ENCODE measurements at regions not wholly inside any gene's neighbourhood (a gene's known extent, or its start where the extent isn't known, plus 50 kb on each side); places are given as distances from the start of the nearest gene placed in this dataset.
"Not testable (repeated sequence)": the region's sequence is repeated elsewhere in the genome, so short reads cannot be mapped to it uniquely, and the experiment has no call there.

GRCh38 chr11:34001557-34002064 lies 49.9 kb upstream of the CAPRIN1 start:
- DNase-seq (ENCODE audit: low read depth in 2 of 2): no peak

- DNase-seq (ENCODE audit: low read depth in 2 of 2): no peak
These were observed 52.1 kb upstream of the CAPRIN1 start for GRCh38 chr11:33999393-33999792.

- no peak for DNase-seq (ENCODE audit: low read depth in 2 of 2)
These were observed 53.8 kb upstream of the CAPRIN1 start for GRCh38 chr11:33997584-33998251.

- peak in 1 of 2 experiments; percentile 17 for DNase-seq (ENCODE audit: low read depth in 2 of 2)
These were observed 54.8 kb upstream of the CAPRIN1 start for GRCh38 chr11:33996498-33997454.

DNA sequence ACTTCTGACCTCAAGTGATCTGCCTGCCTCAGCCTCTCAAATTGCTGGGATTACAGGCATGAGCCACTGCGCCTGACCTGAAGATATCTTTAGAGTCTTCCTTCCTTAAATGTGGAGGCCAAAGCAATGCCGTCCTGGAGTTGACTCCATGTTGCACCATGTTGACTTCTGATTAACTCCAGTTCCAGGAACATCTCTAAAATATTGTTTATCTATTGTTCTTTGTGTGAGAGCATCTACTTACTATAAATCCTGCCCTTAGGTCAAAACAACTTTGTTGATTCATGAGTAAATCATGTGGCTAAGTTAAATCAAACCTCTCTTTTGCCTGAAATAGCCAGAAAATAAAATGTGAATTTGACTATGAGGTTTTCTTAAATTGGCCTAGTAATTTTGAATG lies 56.6 kb upstream of the CAPRIN1 start:
- no peak for DNase-seq (ENCODE audit: low read depth in 2 of 2)

DNA sequence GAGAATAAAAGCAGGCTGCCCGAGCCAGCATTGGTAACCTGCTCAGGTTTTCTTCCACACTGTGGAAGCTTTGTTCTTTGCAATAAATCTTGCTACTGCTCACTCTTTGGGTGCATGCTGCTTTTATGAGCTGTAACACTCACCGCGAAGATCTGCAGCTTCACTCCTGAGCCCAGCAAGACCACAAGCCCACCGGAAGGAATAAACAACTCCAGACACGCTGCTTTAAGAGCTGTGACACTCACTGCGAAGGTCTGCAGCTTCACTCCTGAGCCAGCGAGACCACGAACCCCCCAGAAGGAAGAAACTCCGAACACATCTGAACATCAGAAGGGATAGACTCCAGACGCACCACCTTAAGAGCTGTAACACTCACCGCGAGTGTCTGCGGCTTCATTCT lies 60.4 kb upstream of the CAPRIN1 start:
- not testable (repeated sequence) for DNase-seq (ENCODE audit: low read depth in 2 of 2)

GRCh38 chr11:33990131-33990530 lies 61.4 kb upstream of the CAPRIN1 start:
- DNase-seq (ENCODE audit: low read depth in 2 of 2): not testable (repeated sequence)

- DNase-seq (ENCODE audit: low read depth in 2 of 2): no peak
These were observed 62.1 kb upstream of the CAPRIN1 start for GRCh38 chr11:33989461-33989860.

DNA sequence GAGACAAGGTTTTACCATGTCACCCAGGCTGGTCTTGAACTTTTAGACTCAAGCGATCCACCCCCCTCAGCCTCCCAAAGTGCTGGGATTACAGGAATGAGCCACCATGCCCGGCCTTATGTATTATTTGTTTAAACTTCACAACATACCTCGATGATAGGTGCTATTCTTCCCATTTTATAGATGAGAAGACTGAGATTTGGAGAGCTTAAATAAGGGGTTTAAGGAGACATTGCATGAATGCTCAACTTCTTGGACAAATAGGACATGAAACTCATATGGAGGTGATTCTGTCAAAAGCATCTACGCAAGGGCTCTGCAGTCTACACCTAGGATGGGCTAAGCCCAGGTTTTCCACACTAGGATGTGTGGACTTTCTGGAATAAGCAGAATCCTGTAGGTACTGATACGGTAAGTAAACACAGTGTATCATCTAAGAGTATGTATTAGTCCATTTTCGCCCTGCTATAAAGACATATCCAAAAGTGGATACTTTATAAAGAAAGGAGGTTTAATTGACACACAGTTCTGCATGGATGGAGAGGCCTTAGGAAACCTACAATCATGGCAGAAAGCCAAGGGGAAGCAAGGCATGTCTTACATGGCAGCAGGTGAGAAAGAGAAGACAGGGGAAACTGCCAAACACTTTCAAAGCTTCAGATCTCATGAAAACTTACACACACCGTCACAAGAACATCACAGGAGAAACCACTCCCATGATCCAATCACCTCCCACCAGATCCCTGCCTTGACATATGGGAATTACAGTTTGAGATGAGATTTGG lies 62.8 kb upstream of the CAPRIN1 start:
- no peak for DNase-seq (ENCODE audit: low read depth in 2 of 2)

DNA sequence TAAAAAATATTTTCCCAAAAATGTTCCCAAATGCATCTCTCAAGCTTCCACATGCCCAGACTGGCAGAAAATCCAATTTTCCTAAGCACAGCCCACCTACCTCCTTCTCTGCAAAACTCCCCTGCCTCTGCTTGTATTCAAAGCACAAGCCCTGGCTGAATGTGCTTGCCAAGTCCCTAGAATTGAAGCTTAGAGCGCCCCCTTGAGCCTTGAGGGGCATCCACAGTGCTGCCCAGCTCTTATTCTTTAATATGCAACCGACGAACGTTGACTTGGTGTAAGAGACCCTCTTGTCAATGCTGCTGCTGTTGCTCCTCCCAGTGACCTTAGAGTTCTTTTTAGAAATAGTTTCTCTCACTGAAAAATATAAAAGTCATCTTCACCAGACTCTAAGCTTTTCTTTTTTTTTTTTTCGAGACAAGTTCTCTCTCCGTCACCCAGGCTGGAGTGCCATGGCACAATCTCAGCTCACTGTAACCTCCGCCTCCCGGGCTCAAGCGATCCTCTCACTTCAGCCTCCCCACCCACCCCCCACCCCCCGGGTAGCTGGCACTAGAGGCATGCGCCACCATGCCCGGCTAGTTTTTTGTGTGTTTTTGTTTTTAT lies 63.5 kb upstream of the CAPRIN1 start:
- peak; percentile 36 for DNase-seq (ENCODE audit: low read depth in 2 of 2)

GRCh38 chr11:33987545-33987944 lies 64.0 kb upstream of the CAPRIN1 start:
- DNase-seq (ENCODE audit: low read depth in 2 of 2): no peak

- DNase-seq (ENCODE audit: low read depth in 2 of 2): not testable (repeated sequence)
These were observed 64.7 kb upstream of the CAPRIN1 start for GRCh38 chr11:33986597-33987501.

DNA sequence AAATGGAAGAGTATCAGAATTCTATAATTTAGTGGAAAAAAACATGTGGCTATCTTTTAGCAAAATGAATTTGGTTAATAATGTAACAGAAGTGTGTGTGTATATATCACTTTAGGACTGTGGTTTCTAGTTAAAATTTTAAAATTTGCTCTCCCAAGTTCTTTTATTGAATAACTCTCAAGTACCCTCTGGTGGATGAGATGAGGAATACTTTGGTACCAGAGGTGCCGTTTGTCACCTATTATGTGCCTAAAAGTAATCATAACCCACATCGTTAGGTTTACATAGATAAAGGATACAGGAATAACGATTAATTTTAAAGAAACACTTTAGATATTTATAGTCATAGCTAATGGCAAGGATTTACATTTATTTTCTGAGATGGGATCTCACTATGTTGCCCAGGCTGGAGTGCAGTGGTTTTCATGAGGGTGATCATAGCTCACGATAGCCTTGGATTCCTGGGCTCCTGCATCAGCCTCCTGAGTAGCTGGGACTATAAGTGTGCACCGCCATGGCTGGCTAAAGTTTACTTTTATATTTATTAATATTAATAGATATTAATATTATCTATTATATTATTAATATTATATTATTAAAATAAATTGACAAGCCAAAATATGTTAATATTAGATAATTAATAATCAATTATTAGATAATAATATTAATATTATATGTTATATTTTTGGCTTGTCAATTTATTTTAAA lies 66.7 kb upstream of the CAPRIN1 start:
- DNase-seq (ENCODE audit: low read depth in 2 of 2): no peak

DNA sequence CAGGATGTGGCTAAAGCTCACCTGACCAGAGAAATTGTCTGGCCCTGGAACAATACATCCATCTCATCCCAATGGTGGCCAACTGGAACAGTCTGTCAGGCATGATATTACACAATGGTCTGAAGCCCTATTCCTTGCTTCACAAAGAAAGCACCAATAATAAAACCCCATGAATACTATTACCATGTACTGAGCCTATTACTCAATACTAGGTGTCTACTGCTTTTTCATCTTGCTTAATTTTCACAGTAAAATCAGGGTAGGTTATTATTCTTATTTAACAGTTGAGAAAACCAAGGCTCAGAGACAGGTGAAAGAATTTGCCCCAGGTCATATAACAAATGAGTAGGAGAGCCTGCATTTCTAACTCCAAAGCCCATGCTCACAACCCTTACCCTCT lies 68.9 kb upstream of the CAPRIN1 start:
- DNase-seq (ENCODE audit: low read depth in 2 of 2): no peak

DNA sequence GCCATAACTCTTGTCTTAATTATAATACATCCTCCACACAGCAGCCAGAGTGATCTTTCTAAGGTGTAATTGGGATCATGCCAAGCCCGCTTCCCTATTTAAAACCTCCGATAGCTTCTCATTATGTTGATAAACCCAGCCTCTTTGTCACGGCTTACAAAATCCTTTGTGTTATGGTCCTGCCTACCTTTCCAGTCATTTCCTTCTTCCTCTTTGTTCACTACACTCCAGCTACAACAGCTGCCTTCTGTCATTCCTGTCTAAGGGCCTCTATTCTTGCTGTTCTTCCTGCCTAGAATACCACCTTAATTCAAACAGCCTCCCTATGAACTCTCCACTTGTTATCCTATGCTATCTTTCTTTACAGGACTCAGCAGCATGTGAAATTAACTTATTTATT lies 70.6 kb upstream of the CAPRIN1 start:
- no peak for DNase-seq (ENCODE audit: low read depth in 2 of 2)

- DNase-seq (ENCODE audit: low read depth in 2 of 2): no peak
These were observed 73.2 kb upstream of the CAPRIN1 start for GRCh38 chr11:33978376-33978775.

DNA sequence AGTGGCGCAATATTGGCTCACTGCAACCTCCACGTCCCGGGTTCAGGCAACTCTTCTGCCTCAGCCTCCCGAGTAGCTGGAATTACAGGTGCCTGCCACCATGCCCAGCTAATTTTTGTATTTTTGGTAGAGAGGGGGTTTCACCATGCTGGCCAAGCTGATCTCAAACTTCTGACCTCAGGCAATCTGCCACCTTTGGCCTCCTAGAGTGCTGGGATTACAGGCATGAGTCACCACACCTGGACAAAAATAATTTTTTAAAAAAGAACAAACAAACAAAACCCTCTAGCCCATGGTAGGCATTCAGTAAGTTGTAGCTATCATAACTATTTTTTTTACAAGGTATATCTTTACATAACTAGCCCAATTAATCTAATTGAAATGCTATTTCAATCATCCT lies 73.9 kb upstream of the CAPRIN1 start:
- DNase-seq (ENCODE audit: low read depth in 2 of 2): no peak

DNA sequence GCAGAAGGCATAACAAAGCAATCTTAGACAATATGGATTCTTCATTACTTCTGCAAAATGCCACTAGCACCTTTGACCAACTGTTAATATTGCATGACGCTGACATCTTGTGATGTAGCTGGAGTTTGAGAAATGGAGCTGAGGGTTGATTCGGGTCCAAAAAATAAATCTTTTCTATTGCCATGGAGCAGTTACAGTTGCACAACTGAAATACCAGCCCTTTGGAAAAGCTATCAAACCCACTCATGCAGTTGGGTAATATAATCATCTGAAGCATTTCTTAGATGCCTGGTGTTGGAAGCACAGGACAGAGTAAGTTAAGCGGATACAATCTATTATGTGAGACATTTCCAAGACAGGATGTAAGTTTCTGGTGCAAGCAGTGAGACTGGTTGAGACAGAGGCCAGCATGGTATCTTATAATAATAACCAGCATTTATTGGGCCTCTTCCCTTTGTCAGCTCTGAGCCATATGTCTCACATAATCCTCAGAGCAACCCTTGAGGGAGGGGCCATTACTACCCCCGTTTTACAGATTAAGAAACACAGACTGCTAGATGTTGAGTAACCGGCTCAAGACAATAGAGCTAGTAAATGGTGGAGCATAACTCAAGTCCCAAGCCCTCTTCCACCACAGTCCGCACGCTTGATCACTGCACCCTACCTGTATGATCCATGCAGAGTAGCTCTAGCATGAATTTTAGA lies 74.9 kb upstream of the CAPRIN1 start:
- peak; percentile 25 to 43 for DNase-seq (ENCODE audit: low read depth in 2 of 2)

- DNase-seq (ENCODE audit: low read depth in 2 of 2): no peak
These were observed 76.7 kb upstream of the CAPRIN1 start for GRCh38 chr11:33974804-33975203.
